Mesothelial cell of epicardium (in vitro differentiated cells): ENCODE measurements at regions not wholly inside any gene's neighbourhood (a gene's known extent, or its start where the extent isn't known, plus 50 kb on each side); places are given as distances from the start of the nearest gene placed in this dataset.
A peak's percentile ranks its signal among the peaks of the same experiment; 100 is the strongest.

Experiments
- DNase-seq, 2 experiments: peaks; one replicate each; pipeline ENCODE4 v3.0.0; 2021; ENCODE audit warnings: low spot score in 2 of 2; ENCODE audit not compliant: unreplicated experiment in 2 of 2
- H3K27ac Mint-ChIP-seq: 2 replicates; pipeline ENCODE4 v1.8.0; 2021; ENCODE audit warnings: mixed read lengths
- H3K27me3 Mint-ChIP-seq: 2 replicates; pipeline ENCODE4 v1.8.0; 2021; ENCODE audit warnings: low read depth, mixed read lengths
- H3K36me3 Mint-ChIP-seq: 2 replicates; pipeline ENCODE4 v1.8.0; 2021; ENCODE audit warnings: mixed read lengths
- H3K4me1 Mint-ChIP-seq: 2 replicates; pipeline ENCODE4 v1.8.0; 2021; ENCODE audit warnings: mixed read lengths
- H3K4me3 Mint-ChIP-seq: 2 replicates; pipeline ENCODE4 v1.8.0; 2021; ENCODE audit warnings: mild to moderate bottlenecking, moderate library complexity, mixed read lengths
- H3K9me3 Mint-ChIP-seq: 2 replicates; pipeline ENCODE4 v1.8.0; 2021; ENCODE audit warnings: mixed read lengths
- TF ChIP-seq, protein P1 (sequence below): fragments of 200-600 bp; sonication (generic); IDR thresholded peaks from one replicate; pipeline ENCODE4 v1.5.0; 2021; ENCODE audit warnings: antibody characterized with exemption; ENCODE audit not compliant: unreplicated experiment

DNA sequence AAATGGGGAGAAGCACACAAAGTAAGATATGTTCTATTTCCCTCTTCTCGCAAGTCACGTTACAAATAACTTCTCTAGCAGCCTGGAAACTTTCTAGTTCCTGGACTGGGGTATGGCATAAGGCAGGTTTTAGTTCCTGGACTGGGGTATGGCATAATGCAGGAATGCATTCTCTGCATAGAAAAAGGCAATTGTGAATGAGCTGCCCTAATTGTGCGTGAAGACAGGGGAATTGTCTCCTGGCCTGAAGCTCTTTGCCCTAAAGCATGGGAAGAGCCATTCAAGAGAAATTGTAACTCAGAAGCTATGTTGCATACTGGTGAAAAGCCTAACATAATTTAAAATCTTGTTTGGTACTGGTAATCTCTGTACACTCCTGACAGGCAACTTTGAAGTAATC lies 54.3 kb upstream of the CBLB start:
- Mint-ChIP-seq H3K27me3 (no peaks in the 10 kb centered on the region), H3K27ac (no peak overlapping the region), H3K4me1 (no peaks in the 10 kb centered on the region), H3K36me3 (peaks cover 4% of the 10 kb centered on the region), H3K4me3 (no peak overlapping the region), H3K9me3 (peaks cover 35% of the 10 kb centered on the region)
- TF ChIP-seq, protein P1, sequence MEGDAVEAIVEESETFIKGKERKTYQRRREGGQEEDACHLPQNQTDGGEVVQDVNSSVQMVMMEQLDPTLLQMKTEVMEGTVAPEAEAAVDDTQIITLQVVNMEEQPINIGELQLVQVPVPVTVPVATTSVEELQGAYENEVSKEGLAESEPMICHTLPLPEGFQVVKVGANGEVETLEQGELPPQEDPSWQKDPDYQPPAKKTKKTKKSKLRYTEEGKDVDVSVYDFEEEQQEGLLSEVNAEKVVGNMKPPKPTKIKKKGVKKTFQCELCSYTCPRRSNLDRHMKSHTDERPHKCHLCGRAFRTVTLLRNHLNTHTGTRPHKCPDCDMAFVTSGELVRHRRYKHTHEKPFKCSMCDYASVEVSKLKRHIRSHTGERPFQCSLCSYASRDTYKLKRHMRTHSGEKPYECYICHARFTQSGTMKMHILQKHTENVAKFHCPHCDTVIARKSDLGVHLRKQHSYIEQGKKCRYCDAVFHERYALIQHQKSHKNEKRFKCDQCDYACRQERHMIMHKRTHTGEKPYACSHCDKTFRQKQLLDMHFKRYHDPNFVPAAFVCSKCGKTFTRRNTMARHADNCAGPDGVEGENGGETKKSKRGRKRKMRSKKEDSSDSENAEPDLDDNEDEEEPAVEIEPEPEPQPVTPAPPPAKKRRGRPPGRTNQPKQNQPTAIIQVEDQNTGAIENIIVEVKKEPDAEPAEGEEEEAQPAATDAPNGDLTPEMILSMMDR, result no peak
- DNase-seq, result no peak

- peaks cover 11% of the 10 kb centered on the region for H3K4me1 Mint-ChIP-seq
Measured at GRCh38 chr3:105927741-105928140, 58.9 kb upstream of the CBLB start.

GRCh38 chr3:105930733-105931132 lies 61.9 kb upstream of the CBLB start:
- TF ChIP-seq, protein P1, result no peak
- no peak for DNase-seq
- no peaks in the 10 kb centered on the region for H3K27me3 Mint-ChIP-seq
- H3K4me1 Mint-ChIP-seq, result peaks cover 19% of the 10 kb centered on the region
- peak overlapping the region; percentile 69 for H3K27ac Mint-ChIP-seq
- no peak overlapping the region for H3K4me3 Mint-ChIP-seq
- peaks cover 2% of the 10 kb centered on the region for H3K36me3 Mint-ChIP-seq
- peaks cover 12% of the 10 kb centered on the region for H3K9me3 Mint-ChIP-seq

More at GRCh38 chr3:105927741-105928140, 58.9 kb upstream of the CBLB start:
- TF ChIP-seq, protein P1, result no peak
- Mint-ChIP-seq H3K27me3 (no peaks in the 10 kb centered on the region), H3K9me3 (peaks cover 4% of the 10 kb centered on the region), H3K36me3 (no peaks in the 10 kb centered on the region), H3K27ac (no peak overlapping the region), H3K4me3 (no peak overlapping the region)
- DNase-seq, result no peak

DNA sequence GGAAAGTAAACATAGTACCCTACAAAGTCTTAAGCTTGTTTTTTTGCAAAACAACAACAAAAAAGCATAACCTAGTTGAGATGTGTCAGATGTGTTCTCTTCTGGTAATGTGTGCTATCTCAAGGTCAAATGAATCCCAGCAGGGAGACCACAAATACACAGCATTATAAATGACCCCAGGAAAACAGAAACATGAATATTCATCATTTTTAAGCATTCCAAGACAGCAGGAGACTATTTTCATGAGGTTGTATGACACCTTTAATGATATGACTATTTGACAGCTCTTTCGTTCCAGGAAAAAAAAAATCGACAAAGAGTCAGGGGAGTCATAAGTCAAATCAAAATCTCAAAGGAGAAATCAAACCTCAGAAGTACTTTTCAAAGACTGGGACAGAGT lies 62.7 kb upstream of the CBLB start:
- Mint-ChIP-seq H3K27me3 (no peaks in the 10 kb centered on the region), H3K4me1 (peaks cover 19% of the 10 kb centered on the region), H3K4me3 (no peak overlapping the region), H3K36me3 (peaks cover 3% of the 10 kb centered on the region), H3K27ac (no peak overlapping the region), H3K9me3 (peaks cover 12% of the 10 kb centered on the region)
- TF ChIP-seq, protein P1, result no peak
- no peak for DNase-seq

- Mint-ChIP-seq H3K36me3 (peaks cover 3% of the 10 kb centered on the region), H3K4me1 (peaks cover 34% of the 10 kb centered on the region), H3K9me3 (peaks cover 12% of the 10 kb centered on the region), H3K4me3 (no peak overlapping the region), H3K27ac (peak overlapping the region; percentile 59), H3K27me3 (no peaks in the 10 kb centered on the region)
- TF ChIP-seq, protein P1, result no peak
- no peak for DNase-seq
Measured at GRCh38 chr3:105933871-105934270, 65.1 kb upstream of the CBLB start.

- no peak for DNase-seq
- Mint-ChIP-seq H3K27me3 (no peaks in the 10 kb centered on the region), H3K36me3 (peaks cover 3% of the 10 kb centered on the region), H3K4me1 (peaks cover 31% of the 10 kb centered on the region), H3K4me3 (no peak overlapping the region), H3K9me3 (peaks cover 8% of the 10 kb centered on the region), H3K27ac (peak overlapping the region; percentile 23)
- TF ChIP-seq, protein P1, result no peak
Measured at GRCh38 chr3:105938101-105938500, 69.3 kb upstream of the CBLB start.
